Activated B cell treated with CpG ODN at 0.5 μM for 24 hours (primary cell): ENCODE measurements at regions not wholly inside any gene's neighbourhood (a gene's known extent, or its start where the extent isn't known, plus 50 kb on each side); places are given as distances from the start of the nearest gene placed in this dataset.

Experiments
- ATAC-seq: fragments of 200-7000 bp; cut with Tn5 transposase; one replicate; pipeline ENCODE4 v1.10.0; 2021; ENCODE audit warnings: low read depth, mild to moderate bottlenecking, moderate library complexity
- CTCF ChIA-PET: fragments of 350-600 bp; sonication (Branson Sonifier 250); formaldehyde crosslinking; loops from one replicate; lab custom pipeline; 2021; ENCODE audit warnings: antibody characterized with exemption; lab: Charles Lee
- POLR2A ChIA-PET: fragments of 350-600 bp; sonication (Branson Sonifier 250); formaldehyde crosslinking; loops from one replicate; lab custom pipeline; 2021; ENCODE audit warnings: antibody characterized with exemption; lab: Charles Lee
- DNase-seq: peaks from one replicate; pipeline ENCODE4 v3.0.0; 2022
- H3K27ac Mint-ChIP-seq: one replicate; pipeline ENCODE4 v1.8.0; 2020; ENCODE audit warnings: mixed read lengths
- H3K27me3 Mint-ChIP-seq: one replicate; pipeline ENCODE4 v1.8.0; 2021; ENCODE audit warnings: mixed read lengths
- H3K36me3 Mint-ChIP-seq: one replicate; pipeline ENCODE4 v1.8.0; 2021; ENCODE audit warnings: low read depth, mixed read lengths
- H3K4me1 Mint-ChIP-seq: one replicate; pipeline ENCODE4 v1.8.0; 2021; ENCODE audit warnings: mixed read lengths
- H3K4me3 Mint-ChIP-seq: one replicate; pipeline ENCODE4 v1.8.0; 2020; ENCODE audit warnings: mild to moderate bottlenecking, mixed read lengths
- H3K9me3 Mint-ChIP-seq: one replicate; pipeline ENCODE4 v1.8.0; 2020; ENCODE audit warnings: mixed read lengths
- intact Hi-C: fragments of 100-400 bp; cut with micrococcal nuclease; formaldehyde crosslinking; loops from one replicate; pipeline ENCODE4 v1.15.1; 2024
- TF ChIP-seq, protein P1 (sequence below): fragments of 200-600 bp; IDR thresholded peaks from one replicate; pipeline ENCODE4 v1.8.0; 2022; ENCODE audit warnings: antibody characterized with exemption, mild to moderate bottlenecking

DNA sequence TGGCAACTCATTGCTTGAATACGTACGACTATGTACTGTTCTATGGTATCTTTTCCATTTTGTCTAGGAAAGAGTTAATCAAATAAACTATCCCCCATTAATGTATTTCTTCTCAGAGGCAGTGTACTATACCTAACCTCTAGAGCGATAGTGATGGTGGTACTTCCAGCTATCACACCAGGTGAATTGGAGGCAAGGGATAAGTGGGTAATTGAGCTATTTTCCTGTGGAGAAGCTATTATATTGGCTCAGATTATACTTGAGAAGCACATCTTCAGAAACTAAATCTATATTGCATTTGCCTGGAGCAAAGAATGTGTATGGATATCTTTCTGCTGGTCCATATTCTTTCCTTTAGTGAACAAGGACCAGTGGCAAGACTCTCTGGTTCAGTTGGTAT lies 430.7 kb upstream of the KHDRBS2 start:
- CTCF ChIA-PET: no interaction called here
- no peaks in the 10 kb centered on the region for H3K4me1 Mint-ChIP-seq
- no peaks in the 10 kb centered on the region for H3K27me3 Mint-ChIP-seq
- ATAC-seq: no peak
- no peak overlapping the region for H3K27ac Mint-ChIP-seq
- DNase-seq: no peak
- peaks cover 4% of the 10 kb centered on the region for H3K9me3 Mint-ChIP-seq
- POLR2A ChIA-PET: no interaction called here
- H3K36me3 Mint-ChIP-seq: no peaks in the 10 kb centered on the region
- intact Hi-C loops: no loop called here
- H3K4me3 Mint-ChIP-seq: no peak overlapping the region
- TF ChIP-seq, protein P1, sequence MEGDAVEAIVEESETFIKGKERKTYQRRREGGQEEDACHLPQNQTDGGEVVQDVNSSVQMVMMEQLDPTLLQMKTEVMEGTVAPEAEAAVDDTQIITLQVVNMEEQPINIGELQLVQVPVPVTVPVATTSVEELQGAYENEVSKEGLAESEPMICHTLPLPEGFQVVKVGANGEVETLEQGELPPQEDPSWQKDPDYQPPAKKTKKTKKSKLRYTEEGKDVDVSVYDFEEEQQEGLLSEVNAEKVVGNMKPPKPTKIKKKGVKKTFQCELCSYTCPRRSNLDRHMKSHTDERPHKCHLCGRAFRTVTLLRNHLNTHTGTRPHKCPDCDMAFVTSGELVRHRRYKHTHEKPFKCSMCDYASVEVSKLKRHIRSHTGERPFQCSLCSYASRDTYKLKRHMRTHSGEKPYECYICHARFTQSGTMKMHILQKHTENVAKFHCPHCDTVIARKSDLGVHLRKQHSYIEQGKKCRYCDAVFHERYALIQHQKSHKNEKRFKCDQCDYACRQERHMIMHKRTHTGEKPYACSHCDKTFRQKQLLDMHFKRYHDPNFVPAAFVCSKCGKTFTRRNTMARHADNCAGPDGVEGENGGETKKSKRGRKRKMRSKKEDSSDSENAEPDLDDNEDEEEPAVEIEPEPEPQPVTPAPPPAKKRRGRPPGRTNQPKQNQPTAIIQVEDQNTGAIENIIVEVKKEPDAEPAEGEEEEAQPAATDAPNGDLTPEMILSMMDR: no peak

GRCh38 chr6:62714112-62714511 lies 428.1 kb upstream of the KHDRBS2 start:
- Mint-ChIP-seq H3K36me3 (no peaks in the 10 kb centered on the region), H3K4me3 (no peak overlapping the region), H3K9me3 (peaks cover 4% of the 10 kb centered on the region), H3K27me3 (no peaks in the 10 kb centered on the region), H3K4me1 (no peaks in the 10 kb centered on the region), H3K27ac (no peak overlapping the region)
- DNase-seq: no peak
- TF ChIP-seq, protein P1: no peak
- intact Hi-C loops: no loop called here
- ChIA-PET POLR2A (no interaction called here), CTCF (no interaction called here)
- no peak for ATAC-seq

DNA sequence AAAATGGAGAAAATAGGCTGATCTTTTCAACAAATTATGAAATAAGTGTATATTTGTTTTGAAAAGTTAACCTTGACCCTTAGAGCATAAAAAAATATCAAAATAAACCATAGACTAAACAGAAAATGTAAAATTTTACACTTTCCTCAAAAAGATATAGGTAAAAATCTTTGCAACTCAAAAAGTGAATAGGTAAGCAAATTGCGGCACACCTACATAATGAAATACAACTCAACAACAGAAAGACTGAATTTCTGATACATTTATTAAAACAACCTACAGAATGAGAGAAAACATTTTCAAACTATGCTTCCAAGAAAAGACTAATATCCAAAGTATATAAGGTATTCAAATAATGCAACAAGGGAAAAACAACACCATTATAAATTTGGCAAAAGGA lies 425.7 kb upstream of the KHDRBS2 start:
- CTCF ChIA-PET: no interaction called here
- H3K36me3 Mint-ChIP-seq: no peaks in the 10 kb centered on the region
- no peak overlapping the region for H3K27ac Mint-ChIP-seq
- H3K4me3 Mint-ChIP-seq: no peak overlapping the region
- no peaks in the 10 kb centered on the region for H3K27me3 Mint-ChIP-seq
- no peaks in the 10 kb centered on the region for H3K4me1 Mint-ChIP-seq
- no peak for ATAC-seq
- POLR2A ChIA-PET: no interaction called here
- TF ChIP-seq, protein P1: no peak
- peaks cover 4% of the 10 kb centered on the region for H3K9me3 Mint-ChIP-seq
- intact Hi-C loops: no loop called here
- DNase-seq: no peak

- intact Hi-C loops: no loop called here
- no peaks in the 10 kb centered on the region for H3K36me3 Mint-ChIP-seq
- DNase-seq (no peak), ATAC-seq (no peak)
- ChIA-PET CTCF (no interaction called here), POLR2A (no interaction called here)
- no peaks in the 10 kb centered on the region for H3K4me1 Mint-ChIP-seq
- no peak overlapping the region for H3K27ac Mint-ChIP-seq
- H3K4me3 Mint-ChIP-seq: no peak overlapping the region
- no peaks in the 10 kb centered on the region for H3K27me3 Mint-ChIP-seq
- H3K9me3 Mint-ChIP-seq: no peaks in the 10 kb centered on the region
- TF ChIP-seq, protein P1: no peak
Measured at GRCh38 chr6:62707914-62708313, 421.9 kb upstream of the KHDRBS2 start.

DNA sequence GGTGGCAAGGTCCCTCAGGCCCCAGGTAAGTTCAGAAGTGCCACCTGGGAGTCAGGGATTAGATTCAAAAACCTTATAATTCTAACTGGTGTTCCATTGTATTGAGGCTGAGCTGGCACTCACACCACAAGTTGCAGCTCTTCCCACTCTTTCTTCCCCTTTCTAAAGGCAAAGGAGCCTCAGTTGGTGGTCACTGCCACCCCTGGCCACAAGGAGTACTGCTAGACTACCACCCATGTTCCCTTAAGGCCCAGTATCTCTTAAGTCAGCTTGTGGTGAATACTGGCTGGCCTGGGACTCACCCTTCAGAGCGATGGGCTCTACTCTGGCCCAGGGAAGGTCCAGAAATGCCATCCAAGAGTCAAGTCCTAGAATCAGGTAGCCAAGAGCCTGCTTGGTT lies 421.1 kb upstream of the KHDRBS2 start:
- POLR2A ChIA-PET: no interaction called here
- no peak overlapping the region for H3K4me3 Mint-ChIP-seq
- no peaks in the 10 kb centered on the region for H3K27me3 Mint-ChIP-seq
- no peaks in the 10 kb centered on the region for H3K4me1 Mint-ChIP-seq
- TF ChIP-seq, protein P1: no peak
- H3K9me3 Mint-ChIP-seq: no peaks in the 10 kb centered on the region
- CTCF ChIA-PET: no interaction called here
- no peak overlapping the region for H3K27ac Mint-ChIP-seq
- DNase-seq: no peak
- intact Hi-C loops: no loop called here
- no peak for ATAC-seq
- H3K36me3 Mint-ChIP-seq: no peaks in the 10 kb centered on the region
